ENCODE measurements at regions not wholly inside any gene's neighbourhood (a gene's known extent, or its start where the extent isn't known, plus 50 kb on each side); places are given as distances from the start of the nearest gene placed in this dataset.

DNA sequence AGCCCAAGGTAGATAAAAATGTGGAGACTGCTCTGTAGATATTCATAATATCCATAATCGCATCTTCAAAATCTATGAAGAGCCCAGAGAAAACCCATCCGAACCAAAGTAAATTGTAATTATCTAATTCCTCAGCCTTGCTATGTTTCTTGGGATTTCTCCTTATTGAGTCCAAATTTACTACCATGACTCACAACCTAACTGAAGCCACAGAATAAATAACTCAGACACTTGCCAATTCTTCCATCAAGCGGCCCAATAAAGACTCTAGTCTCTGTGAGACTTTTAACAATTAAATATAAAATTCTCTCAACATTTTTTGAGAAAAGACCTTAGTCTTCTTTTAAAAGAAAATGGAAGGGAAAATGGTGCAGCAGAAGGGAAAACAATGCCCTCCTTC is 409.8 kb downstream of the DAD1 start:
- H3K9ac ChIP-seq (ENCODE audit: insufficient read depth, low read depth, low read length) = no peak overlapping the region
- no peak overlapping the region for H3K4me3 ChIP-seq (replicated peaks in 1 of 3; ENCODE audit: insufficient read depth in 1 of 3, low read depth in 2 of 3, low read length in 3 of 3)
- H4K20me1 ChIP-seq (ENCODE audit: insufficient read depth, low read length) = no peaks in the 10 kb centered on the region
- 58% methylated on average over 3 of the region's 3 CpGs for WGBS (ENCODE audit: low lambda C conversion rate)
- H3K27ac ChIP-seq (ENCODE audit: extremely low read length, insufficient read depth, low read length) = no peak overlapping the region
- DNase-seq (ENCODE audit: low spot score) (no peak), FAIRE-seq (no peak), ATAC-seq (no peak)
- H3K79me2 ChIP-seq (ENCODE audit: insufficient read depth, low read length) = no peaks in the 10 kb centered on the region
- H2AFZ ChIP-seq (ENCODE audit: low read length) = no peak overlapping the region
- intact Hi-C loops (cut with micrococcal nuclease; ENCODE audit: unreplicated experiment) (no loop called here), in situ Hi-C loops (cut with HindIII; ENCODE audit: extremely low pct_ligation_motif_present, low pct_unique_long_range_greater_than_20kb) (no loop called here)
- BruUV-seq (replicated peaks) = no TSS peak
- H3K36me3 ChIP-seq (replicated peaks in 1 of 2; ENCODE audit: control insufficient read depth in 1 of 2, insufficient read depth in 2 of 2, low read length in 2 of 2) = no peaks in the 10 kb centered on the region
- H3K4me2 ChIP-seq (ENCODE audit: low read depth, low read length) = no peak overlapping the region
- ChIA-PET CTCF (ENCODE audit: low intra/inter-chr PET ratio, low total read pairs) (no interaction called here), POLR2A (no interaction called here)
- TF ChIP-seq CBX5 (CRISPR knock-in tag; IDR thresholded peaks at IDR 0.05; ENCODE audit: borderline replicate concordance) = no peak
- TF ChIP-seq EEA1 (CRISPR knock-in tag; IDR thresholded peaks at IDR 0.05; ENCODE audit: borderline replicate concordance) = no peak
- no peak for TF ChIP-seq ZNF879 (CRISPR knock-in tag; IDR thresholded peaks at IDR 0.05)
- TF ChIP-seq POLR2AphosphoS2 (IDR thresholded peaks at IDR 0.05; ENCODE audit: low read depth, low read length) = no peak
- TF ChIP-seq GATAD2A (CRISPR knock-in tag; IDR thresholded peaks at IDR 0.05) = no peak
- no peak for TF ChIP-seq SIN3B (IDR thresholded peaks at IDR 0.05; ENCODE audit: low read length)
- no peaks in the 10 kb centered on the region for H3K27me3 ChIP-seq (ENCODE audit: control insufficient read depth in 1 of 2, insufficient read depth in 2 of 2, low read length in 2 of 2)
- peaks cover 10% of the 10 kb centered on the region for H3K4me1 ChIP-seq (ENCODE audit: insufficient read depth, low read length)
- no peaks in the 10 kb centered on the region for H3K9me3 ChIP-seq (ENCODE audit: low read length)

DNA sequence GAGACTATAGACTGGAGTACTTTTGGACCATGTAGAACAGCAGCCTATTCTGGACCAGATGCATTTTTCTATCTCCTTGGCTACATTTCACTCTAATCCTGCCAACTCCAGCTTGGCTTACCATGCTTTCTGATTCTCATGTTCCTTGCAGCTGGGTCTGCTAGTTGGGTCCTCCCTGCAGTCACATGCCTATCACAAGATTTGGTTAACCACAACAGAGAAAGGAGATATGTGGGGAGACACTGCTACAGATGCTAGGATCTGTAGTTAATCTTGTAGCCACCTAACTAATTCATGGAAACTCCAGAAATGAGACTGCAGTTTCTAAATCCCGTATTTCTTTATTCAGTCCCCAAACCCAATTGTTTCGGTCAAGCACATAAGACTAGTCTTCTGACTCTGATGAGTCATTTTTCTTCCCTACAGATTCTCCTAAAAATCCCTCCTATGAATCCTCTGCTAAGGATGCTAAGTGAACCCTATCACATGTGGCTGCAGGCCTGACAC is 410.6 kb downstream of the DAD1 start:
- peaks cover 18% of the 10 kb centered on the region for H3K4me1 ChIP-seq (ENCODE audit: insufficient read depth, low read length)
- FAIRE-seq (no peak), DNase-seq (ENCODE audit: low spot score) (no peak), ATAC-seq (no peak)
- H3K27ac ChIP-seq (ENCODE audit: extremely low read length, insufficient read depth, low read length) = no peak overlapping the region
- intact Hi-C loops (cut with micrococcal nuclease; ENCODE audit: unreplicated experiment) (no loop called here), in situ Hi-C loops (cut with HindIII; ENCODE audit: extremely low pct_ligation_motif_present, low pct_unique_long_range_greater_than_20kb) (no loop called here)
- H3K79me2 ChIP-seq (ENCODE audit: insufficient read depth, low read length) = no peaks in the 10 kb centered on the region
- H3K9ac ChIP-seq (ENCODE audit: insufficient read depth, low read depth, low read length) = no peak overlapping the region
- WGBS (ENCODE audit: low lambda C conversion rate) = 54% methylated on average over 2 of the region's 2 CpGs
- no peaks in the 10 kb centered on the region for H4K20me1 ChIP-seq (ENCODE audit: insufficient read depth, low read length)
- H3K27me3 ChIP-seq (ENCODE audit: control insufficient read depth in 1 of 2, insufficient read depth in 2 of 2, low read length in 2 of 2) = no peaks in the 10 kb centered on the region
- no TSS peak for BruUV-seq (replicated peaks)
- H3K9me3 ChIP-seq (ENCODE audit: low read length) = no peaks in the 10 kb centered on the region
- H3K4me3 ChIP-seq (replicated peaks in 1 of 3; ENCODE audit: insufficient read depth in 1 of 3, low read depth in 2 of 3, low read length in 3 of 3) = no peak overlapping the region
- no peak overlapping the region for H3K4me2 ChIP-seq (ENCODE audit: low read depth, low read length)
- ChIA-PET CTCF (ENCODE audit: low intra/inter-chr PET ratio, low total read pairs) (no interaction called here), POLR2A (no interaction called here)
- no peak overlapping the region for H2AFZ ChIP-seq (ENCODE audit: low read length)
- no peaks in the 10 kb centered on the region for H3K36me3 ChIP-seq (replicated peaks in 1 of 2; ENCODE audit: control insufficient read depth in 1 of 2, insufficient read depth in 2 of 2, low read length in 2 of 2)
- TF ChIP-seq, protein P1, sequence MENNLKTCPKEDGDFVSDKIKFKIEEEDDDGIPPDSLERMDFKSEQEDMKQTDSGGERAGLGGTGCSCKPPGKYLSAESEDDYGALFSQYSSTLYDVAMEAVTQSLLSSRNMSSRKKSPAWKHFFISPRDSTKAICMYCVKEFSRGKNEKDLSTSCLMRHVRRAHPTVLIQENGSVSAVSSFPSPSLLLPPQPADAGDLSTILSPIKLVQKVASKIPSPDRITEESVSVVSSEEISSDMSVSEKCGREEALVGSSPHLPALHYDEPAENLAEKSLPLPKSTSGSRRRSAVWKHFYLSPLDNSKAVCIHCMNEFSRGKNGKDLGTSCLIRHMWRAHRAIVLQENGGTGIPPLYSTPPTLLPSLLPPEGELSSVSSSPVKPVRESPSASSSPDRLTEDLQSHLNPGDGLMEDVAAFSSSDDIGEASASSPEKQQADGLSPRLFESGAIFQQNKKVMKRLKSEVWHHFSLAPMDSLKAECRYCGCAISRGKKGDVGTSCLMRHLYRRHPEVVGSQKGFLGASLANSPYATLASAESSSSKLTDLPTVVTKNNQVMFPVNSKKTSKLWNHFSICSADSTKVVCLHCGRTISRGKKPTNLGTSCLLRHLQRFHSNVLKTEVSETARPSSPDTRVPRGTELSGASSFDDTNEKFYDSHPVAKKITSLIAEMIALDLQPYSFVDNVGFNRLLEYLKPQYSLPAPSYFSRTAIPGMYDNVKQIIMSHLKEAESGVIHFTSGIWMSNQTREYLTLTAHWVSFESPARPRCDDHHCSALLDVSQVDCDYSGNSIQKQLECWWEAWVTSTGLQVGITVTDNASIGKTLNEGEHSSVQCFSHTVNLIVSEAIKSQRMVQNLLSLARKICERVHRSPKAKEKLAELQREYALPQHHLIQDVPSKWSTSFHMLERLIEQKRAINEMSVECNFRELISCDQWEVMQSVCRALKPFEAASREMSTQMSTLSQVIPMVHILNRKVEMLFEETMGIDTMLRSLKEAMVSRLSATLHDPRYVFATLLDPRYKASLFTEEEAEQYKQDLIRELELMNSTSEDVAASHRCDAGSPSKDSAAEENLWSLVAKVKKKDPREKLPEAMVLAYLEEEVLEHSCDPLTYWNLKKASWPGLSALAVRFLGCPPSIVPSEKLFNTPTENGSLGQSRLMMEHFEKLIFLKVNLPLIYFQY (CRISPR knock-in tag; IDR thresholded peaks at IDR 0.05; ENCODE audit: borderline replicate concordance) = no peak
- TF ChIP-seq ZNF678 (CRISPR knock-in tag; IDR thresholded peaks at IDR 0.05) (no peak), MYNN (CRISPR knock-in tag; IDR thresholded peaks at IDR 0.05; ENCODE audit: low read depth) (no peak), SCMH1 (CRISPR knock-in tag; IDR thresholded peaks at IDR 0.05; ENCODE audit: borderline replicate concordance) (no peak), TOE1 (CRISPR knock-in tag; IDR thresholded peaks at IDR 0.05) (no peak), SMAD9 (CRISPR knock-in tag; IDR thresholded peaks at IDR 0.05) (no peak), PLRG1 (conservative IDR thresholded peaks at IDR 0.05) (no peak), MZF1 (CRISPR knock-in tag; IDR thresholded peaks at IDR 0.05; ENCODE audit: borderline replicate concordance) (no peak), KMT2B (CRISPR knock-in tag; IDR thresholded peaks at IDR 0.05) (no peak), ZNF3 (CRISPR knock-in tag; IDR thresholded peaks at IDR 0.05) (no peak), ZNF775 (CRISPR knock-in tag; IDR thresholded peaks at IDR 0.05; ENCODE audit: borderline replicate concordance) (no peak)

Data from HepG2 (cell line).